ENCODE measurements at regions not wholly inside any gene's neighbourhood (a gene's known extent, or its start where the extent isn't known, plus 50 kb on each side); places are given as distances from the start of the nearest gene placed in this dataset.

DNA sequence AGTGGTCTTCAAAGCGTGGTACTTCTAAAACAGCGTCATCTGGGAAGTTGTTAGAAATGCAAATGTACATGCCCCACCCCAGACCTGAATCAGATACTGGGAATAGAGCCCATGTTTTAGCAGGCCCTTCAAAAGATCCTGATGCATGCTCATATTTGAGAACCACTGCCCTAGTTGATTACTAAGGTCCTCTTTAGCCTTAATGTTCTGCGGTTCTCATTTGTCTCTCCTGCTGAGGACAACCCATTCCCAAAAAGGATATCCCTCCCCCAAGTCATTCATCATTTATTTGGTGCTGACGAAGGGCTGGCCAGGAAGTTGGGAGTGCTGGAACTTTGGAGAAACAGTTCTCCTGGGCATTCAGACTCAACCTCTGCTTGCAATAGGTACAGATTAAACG is 92.4 kb upstream of the RALGPS2 start:
- ATAC-seq (no peak), DNase-seq (ENCODE audit: low spot score) (no peak)
- intact Hi-C loops (cut with DNase I), result no loop called here

DNA sequence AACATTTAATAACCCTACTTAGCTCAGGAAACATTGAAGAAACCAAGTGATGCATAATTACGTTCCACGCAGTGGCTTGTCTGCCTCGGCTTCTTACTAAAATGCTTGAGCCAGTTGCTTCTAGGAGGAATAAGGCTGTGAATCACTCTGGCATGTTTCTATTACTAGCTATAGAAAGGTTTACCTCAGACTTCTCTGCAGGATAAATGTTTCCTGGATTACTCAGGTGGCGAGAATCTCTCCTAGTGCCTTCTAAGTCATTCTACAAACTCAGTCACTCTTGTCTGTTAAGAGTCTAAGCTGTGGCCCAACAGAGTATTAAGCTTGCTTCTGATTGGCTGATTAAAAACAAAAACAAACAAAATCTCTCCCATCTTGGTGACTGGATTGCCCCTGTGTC is 92.0 kb upstream of the RALGPS2 start:
- intact Hi-C loops (cut with DNase I), result no loop called here
- no peak for ATAC-seq
- no peak for DNase-seq (ENCODE audit: low spot score)

DNA sequence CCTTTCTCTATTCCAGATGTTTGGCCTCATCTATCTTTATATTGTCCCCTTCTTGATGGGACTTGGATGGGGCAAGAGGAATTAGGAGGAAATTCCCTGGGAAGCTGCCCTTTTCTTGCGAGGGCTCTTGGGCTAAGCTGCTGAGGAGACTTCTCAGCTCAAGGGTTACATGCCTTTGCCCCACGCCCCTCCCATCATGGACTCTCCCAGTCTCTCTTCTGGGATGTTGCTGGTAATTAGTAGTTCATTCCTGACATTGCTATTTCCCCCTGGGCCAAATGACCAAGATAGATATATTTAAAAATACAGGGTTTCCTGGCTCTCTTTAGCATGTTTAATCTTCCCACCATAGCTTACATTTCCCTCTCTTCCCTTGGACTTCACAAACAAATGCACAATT is 90.6 kb upstream of the RALGPS2 start:
- DNase-seq (ENCODE audit: low spot score) (no peak), ATAC-seq (peak; percentile 77)
- intact Hi-C loops (cut with DNase I), result no loop called here

DNA sequence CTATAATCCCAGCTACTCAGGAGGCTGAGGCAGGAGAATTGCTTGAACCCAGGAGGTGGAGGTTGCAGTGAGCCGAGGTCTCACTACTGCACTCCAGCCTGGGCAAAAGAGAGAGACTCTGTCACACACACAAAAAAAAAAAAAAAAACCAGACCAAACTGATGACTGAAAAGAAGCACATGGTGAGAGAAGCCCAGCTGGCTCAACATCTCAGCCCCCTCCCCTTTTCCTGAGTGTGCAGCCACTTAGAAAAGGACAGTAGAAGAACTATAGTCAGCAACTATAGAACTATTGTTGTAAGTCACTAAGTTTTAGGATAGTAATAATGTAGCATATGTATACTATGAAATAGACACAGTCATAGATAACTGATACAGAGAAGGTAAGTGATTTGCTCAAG is 87.2 kb upstream of the RALGPS2 start:
- ATAC-seq (no peak), DNase-seq (ENCODE audit: low spot score) (no peak)
- intact Hi-C loops (cut with DNase I), result no loop called here

DNA sequence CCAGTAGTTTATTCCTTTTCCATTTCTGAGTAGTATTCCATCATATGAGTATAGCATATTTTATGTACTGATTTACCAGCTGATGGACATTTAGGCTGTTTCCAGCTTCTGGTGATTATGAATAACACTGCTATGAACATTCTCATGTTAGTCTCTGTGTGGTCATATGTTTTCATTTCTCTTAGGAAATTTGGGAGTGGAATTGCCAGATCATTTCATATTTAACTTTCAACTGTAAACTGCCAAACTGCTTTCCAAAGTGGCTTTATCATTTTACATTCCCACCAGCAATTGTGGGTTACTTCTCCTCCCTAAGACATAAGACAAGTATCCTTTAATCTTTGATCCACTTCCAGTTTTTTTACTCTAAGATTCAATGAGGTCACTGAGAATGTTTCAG is 85.7 kb upstream of the RALGPS2 start:
- no peak for ATAC-seq
- intact Hi-C loops (cut with DNase I), result no loop called here
- DNase-seq (ENCODE audit: low spot score), result no peak

DNA sequence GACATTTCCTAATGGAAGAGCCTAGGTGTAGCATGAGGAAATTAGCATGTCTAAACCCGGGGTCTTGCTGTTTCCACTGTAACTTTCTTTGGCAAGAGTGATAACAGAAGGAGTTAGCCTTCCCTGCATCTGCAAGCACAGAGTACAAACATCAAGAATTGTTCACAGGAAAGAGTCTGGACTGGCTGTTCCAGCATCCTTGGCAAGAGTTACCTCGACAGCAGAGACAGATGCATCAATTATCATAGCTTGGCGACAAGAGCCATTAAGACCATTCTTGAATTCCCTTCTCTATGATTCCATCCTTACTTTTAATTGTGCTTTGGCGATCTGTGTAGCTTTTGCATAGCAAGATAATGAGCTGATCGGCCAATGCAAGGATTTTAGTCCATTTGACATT is 82.8 kb upstream of the RALGPS2 start:
- DNase-seq (ENCODE audit: low spot score) (no peak), ATAC-seq (no peak)
- intact Hi-C loops (cut with DNase I), result no loop called here

DNA sequence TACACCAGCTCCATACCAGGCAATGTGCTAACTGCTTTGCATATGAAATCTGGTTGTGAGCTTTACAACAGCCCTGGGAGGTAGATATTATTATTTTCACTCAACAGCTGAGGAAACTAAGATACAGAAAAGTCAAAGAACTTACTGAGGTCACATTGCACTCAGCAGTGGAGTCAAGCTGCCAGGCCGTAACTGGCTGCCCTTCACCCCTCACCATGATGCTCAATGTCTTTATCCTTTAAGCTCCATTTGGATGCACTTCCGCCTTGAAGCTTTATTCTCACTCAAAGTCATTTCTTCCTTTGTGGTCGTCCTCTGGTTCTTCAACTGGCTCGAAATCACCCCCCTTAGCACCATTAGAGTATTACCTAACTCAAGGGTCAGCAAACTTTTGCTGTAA is 81.7 kb upstream of the RALGPS2 start:
- intact Hi-C loops (cut with DNase I), result no loop called here
- no peak for DNase-seq (ENCODE audit: low spot score)
- ATAC-seq, result no peak

DNA sequence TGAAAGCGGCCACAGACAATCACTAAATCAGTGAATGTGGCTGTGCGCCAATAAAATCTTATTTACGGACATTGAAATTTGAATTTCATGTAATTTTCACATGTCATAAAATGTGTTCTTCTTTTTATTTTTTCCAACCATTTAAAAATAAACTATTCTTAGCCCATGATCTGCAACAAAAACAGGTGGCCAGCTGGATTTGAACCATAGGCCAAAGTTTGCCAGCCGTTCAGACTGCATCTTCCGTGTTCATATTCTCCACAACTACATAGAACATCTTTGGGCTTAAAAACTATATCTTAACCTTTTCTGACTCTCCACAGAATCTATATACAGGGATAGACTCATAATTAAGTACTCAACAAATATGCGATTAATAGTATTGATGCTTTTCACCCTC is 81.2 kb upstream of the RALGPS2 start:
- ATAC-seq (no peak), DNase-seq (ENCODE audit: low spot score) (no peak)
- intact Hi-C loops (cut with DNase I), result no loop called here

DNA sequence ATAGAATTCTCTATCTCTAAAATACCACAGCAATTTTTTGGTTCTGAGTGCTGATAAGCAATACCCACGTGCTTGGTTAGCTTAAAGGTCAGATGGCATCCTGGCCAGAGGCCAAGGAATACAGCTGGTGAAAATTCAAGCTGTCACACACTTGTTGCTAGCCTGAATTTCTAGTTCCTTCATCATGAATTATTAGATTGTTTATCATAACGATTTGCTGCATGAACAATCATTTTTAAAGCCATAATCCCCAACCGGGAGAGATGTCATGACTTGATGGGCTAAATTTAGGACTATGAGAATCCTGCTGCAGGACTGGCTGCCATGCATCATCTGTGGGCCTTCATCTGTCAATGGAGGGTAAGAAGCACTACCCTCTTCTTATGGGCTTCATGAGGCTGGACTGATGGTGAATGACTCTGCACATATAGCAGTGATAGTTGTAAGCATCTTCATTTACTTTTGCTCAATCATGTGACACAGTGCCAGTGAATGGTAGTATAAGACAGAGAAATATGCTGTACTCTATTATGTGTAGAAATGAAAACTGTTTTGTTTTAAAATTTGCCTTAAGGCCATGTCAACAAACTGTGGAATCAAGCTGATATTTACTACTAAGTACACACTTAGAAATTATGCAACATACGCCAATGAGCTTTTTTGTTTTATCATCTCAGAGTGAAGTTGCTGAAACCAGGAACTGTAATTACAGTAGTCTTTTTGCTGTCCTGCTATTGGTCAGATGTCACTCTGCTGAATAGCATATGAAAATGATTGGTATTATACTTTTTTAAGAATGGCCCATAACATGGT is 80.5 kb upstream of the RALGPS2 start:
- intact Hi-C loops (cut with DNase I), result no loop called here
- DNase-seq (ENCODE audit: low spot score) (no peak), ATAC-seq (no peak)

DNA sequence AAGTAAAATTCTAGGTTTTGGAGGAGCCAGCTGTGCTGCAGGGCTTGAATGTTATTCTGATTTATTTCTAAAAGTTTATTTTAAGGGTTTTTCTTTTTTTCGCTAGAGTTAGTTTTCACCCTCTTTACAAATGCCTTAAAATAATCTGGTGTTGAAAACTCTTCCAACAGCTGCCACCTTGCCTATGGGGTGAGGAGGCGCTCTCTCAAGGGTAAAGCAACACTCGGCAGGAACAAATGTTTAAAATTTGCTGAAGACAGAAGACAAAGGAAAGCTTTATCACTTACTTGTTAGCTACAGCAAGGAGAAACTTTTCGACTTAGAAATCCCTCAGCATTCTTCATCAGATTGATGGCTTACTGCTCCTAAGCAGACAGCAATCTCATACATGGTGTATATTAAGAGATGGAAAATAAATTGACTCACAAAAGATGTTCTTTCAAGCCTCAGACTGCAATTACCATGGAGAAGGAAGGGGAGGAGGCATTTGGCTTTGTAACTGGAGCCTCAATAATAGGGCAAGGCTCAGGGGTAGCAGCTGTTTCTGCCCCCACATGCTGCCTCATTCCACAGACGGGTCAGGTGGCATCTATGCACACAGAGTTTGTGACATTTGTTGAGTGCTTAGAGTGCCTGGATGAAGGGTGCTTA is 79.8 kb upstream of the RALGPS2 start:
- intact Hi-C loops (cut with DNase I), result no loop called here
- ATAC-seq (no peak), DNase-seq (ENCODE audit: low spot score) (no peak)

DNA sequence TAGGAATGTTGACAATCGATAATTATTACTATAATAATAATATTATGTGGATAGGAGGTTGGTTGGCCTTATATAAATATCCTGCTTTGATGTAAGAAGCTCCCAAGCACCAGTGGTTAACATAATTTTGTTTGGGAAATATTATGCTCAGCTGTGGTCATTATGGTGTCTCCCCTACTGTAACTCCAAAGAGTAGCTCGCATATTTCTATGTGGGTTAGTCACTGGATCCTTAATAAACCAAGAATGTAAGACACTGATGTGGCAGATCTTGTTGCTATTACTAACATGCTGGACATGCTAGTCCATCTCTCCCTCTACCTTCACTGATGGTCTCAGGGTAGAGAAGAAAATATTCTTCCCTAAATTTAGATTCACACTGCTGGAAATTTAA is 79.2 kb upstream of the RALGPS2 start:
- intact Hi-C loops (cut with DNase I), result no loop called here
- DNase-seq (ENCODE audit: low spot score), result no peak
- no peak for ATAC-seq

DNA sequence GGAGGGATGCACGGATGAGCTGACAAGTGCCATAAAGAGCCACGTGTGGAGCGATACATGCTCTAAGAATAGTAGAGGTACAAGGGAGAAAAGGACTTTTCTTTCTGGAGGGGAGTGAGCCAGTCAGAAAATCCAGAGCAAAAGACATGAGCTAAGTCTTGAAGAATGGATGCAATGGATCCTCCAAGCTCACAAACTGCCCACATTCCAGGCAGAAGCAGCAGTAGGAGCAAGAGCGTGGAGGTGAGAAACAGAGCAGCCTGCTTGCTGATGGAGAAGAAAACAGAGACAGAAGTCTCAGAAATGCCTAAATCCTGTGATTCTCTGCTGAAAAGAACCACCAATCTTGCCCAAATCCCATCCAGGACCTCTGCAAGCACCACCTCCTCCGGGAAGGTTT is 78.2 kb upstream of the RALGPS2 start:
- ATAC-seq, result no peak
- intact Hi-C loops (cut with DNase I), result no loop called here

DNA sequence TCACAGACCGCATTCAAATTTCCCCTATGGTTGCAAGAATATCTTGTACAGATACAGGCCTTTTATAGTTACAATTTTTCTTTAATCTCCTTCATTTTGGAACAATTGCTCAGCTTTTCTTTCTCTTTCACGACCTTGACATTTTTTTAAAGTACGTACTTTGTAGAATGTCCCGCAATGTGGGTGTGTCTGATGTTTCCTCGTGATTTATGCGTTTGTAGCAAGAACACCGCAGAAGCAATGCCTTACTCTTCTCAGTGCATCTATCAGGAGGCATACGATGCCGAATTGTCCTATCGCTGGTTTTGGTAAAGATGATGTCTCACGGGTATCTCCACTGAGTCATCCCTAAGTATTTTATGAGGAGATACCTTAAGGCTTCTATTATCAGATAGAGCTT is 76.9 kb upstream of the RALGPS2 start:
- DNase-seq (ENCODE audit: low spot score) (no peak), ATAC-seq (no peak)
- intact Hi-C loops (cut with DNase I), result no loop called here

More for the DNA sequence above, 78.2 kb upstream of the RALGPS2 start:
- DNase-seq (ENCODE audit: low spot score), result no peak

DNA sequence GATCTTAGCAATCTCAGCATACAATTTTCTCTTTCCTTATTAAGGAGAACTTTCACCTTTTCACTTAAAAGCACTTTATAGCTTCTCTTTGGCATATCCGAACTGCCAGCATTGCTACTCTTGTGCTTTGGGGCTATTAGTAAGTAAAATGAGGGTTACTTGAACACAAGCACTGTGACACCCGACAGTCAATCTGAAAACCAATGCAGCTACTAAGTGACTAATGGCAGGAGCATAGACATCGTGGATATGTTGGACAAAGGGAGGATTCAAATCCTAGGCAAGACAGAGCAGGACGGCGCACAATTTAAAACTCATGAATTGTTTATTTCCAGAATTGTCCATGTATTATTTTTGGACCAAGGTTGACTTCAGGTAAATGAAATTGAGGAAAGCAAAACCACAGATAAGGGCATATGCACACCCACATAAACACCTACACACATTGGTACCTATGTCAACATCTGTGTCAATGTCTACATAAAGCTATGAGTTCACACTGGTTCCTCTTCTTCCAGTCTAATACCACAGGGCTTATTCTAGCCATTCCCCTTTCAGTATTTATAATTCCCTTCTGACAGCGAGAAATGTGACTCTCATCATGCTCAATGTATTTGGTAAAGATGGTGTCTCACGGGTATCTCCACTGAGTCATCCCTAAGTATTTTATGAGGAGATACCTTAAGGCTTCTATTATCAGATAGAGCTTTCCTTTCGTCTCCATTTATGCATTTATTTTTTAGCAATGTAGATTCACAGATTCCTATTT is 75.3 kb upstream of the RALGPS2 start:
- intact Hi-C loops (cut with DNase I), result no loop called here
- DNase-seq (ENCODE audit: low spot score) (no peak), ATAC-seq (no peak)

DNA sequence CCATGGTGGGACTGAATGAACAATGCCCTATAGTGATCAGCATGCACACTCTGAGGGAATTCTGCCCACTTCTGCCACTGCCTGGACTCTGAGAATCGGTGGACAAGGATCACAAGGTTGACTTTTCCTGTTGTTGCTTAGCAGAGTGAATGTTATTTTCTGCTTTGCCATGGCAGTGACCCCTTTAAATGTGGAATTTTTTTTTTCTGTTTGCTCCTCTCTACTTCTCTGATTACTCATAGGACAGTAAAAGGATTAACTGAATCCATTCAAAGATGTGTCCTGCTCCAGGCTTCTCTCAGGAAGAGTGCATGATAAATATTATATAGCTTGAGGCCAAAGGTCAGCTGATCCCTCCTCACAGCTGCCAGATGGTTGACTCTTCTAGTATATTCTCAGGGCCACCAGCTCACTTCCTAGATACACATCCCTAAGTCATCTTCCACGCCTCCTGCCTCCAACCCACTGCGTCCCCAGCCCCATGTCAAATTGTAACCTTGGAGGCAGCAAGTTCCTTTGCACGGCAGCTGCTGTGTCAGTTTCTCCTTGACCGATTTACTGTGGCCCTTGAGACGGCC is 74.0 kb upstream of the RALGPS2 start:
- ATAC-seq (no peak), DNase-seq (ENCODE audit: low spot score) (no peak)
- intact Hi-C loops (cut with DNase I), result no loop called here

DNA sequence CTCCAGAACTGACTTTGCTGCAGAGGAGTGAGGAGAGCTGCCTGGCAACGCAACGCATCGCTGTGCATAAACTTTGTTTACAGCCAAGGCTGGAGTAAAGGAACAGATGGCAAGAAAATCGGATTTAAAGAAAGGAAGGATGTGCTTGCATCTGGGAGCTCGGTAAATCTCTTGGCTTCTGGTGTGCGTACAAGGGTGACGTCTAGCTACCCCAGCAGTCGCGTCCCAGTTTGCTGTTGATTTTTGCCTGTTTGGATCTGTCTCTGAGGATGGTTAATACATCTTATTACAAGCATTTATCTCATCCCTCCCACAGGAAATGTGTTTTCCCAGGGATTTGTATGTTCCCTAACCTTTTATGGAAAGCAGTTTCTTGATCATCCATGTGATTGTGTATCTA is 73.3 kb upstream of the RALGPS2 start:
- DNase-seq (ENCODE audit: low spot score), result no peak
- ATAC-seq, result peak; percentile 64
- intact Hi-C loops (cut with DNase I), result no loop called here

DNA sequence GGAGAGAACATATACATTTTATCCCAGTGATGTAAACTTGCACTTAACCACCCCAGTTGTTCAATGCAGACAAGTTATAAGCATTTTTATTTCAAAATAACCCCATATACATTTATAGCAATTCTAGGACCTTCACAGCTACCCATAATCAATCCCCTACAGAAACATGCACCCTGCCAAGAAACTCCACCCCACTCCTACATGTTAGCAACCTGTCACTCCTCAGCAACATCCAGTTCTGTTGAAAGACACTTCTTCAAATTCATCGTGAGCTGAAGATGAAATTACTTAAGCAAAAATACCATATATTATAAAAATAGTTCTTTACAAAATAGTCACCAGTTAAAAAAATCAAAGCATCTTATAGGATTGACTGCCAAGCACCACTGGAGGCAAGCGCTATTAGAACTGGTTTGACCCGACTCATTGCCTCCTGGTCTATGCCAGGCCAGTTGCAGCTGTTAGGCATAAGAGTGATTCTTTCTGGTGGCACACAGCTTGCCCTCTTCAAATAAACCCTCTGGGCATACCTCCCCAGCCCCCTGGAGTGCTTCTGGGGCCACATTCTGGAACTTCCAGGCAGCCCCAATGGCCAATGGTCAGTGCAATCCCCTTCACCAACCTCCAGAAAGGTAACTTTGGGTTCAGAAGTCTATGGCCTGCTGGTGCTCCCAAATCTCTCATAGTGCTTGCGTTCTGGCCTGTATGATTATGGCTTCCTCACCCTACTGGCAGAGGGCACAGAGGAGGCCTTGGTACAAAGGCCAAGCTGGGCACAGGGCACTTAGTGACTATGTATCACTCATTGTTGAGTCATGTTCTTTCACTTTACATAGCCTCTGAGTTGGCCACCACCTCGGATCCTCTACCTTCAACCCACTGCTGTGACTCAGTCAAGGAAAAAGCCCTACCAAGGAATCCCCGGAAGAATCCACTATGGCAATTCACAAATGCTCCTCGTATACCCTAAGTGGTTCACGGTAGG is 72.2 kb upstream of the RALGPS2 start:
- DNase-seq (ENCODE audit: low spot score) (no peak), ATAC-seq (no peak)
- intact Hi-C loops (cut with DNase I), result no loop called here

DNA sequence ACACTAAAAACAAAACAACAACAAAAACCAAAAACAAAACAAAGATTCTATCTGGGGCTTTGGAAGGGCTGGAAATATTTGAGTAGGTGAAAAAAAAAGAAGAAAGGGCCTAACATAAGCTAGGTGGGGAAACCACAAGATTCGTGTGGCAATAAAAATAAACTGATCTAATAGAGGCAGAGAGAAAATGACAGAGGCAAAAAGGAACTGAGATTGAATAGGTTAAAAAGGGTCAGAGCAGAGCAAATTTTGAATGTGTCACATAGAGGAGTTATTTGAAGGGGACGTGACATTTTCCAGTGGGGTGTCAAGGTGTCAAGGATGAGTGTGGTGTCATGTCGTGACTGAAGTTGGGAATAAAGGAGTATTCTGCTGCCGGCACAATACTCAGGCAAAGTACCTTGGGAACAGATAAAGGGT is 65.2 kb upstream of the RALGPS2 start:
- ATAC-seq, result no peak
- DNase-seq (ENCODE audit: low spot score), result no peak
- intact Hi-C loops (cut with DNase I), result no loop called here

DNA sequence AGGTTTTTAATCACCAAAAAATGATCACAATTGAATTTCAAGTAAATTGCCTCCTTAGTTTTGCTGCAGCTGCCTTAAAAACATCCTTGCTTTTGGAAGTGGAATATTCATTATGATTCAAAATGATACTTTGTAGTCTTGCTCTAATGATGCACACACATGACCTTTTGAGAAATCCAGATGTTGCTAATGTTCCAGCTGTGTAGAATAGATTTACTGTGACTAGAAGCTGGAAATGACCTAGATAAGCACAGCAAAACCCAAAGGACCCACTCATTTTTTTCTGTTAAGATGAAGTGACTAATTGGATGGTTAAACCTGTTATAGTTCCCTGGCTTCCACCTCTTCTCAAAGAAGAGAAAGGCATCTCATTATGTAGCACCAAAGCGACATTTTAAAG is 64.6 kb upstream of the RALGPS2 start:
- ATAC-seq, result peak; percentile 50
- DNase-seq (ENCODE audit: low spot score), result no peak
- intact Hi-C loops (cut with DNase I), result no loop called here
